ENCODE measurements at regions not wholly inside any gene's neighbourhood (a gene's known extent, or its start where the extent isn't known, plus 50 kb on each side); places are given as distances from the start of the nearest gene placed in this dataset.

- Histone ChIP-seq H3K27ac (no peak overlapping the region), H3K9me3 (ENCODE audit: low read depth) (no peaks in the 10 kb centered on the region), H3K79me2 (no peaks in the 10 kb centered on the region), H3K4me1 (ENCODE audit: insufficient read depth) (peaks cover 6% of the 10 kb centered on the region), H3K27me3 (no peaks in the 10 kb centered on the region), H4K20me1 (ENCODE audit: insufficient read depth, poor library complexity, severe bottlenecking) (no peaks in the 10 kb centered on the region), H3K4me3 (no peak overlapping the region), H2AFZ (no peak overlapping the region), H3K9me2 (replicated peaks; ENCODE audit: insufficient read depth) (no peaks in the 10 kb centered on the region), H3K36me3 (replicated peaks; ENCODE audit: insufficient read depth, low read depth) (no peaks in the 10 kb centered on the region), H3K4me2 (no peak overlapping the region)
- no peak for DNase-seq (ENCODE audit: low spot score)
- 95% methylated on average over 5 of the region's 5 CpGs for WGBS (ENCODE audit: low lambda C conversion rate, missing lambda C conversion rate)
- TF ChIP-seq EZH2phosphoT487 (IDR thresholded peaks at IDR 0.05; ENCODE audit: low read depth, severe bottlenecking, unreplicated experiment) (no peak), EZH2 (IDR thresholded peaks at IDR 0.05; ENCODE audit: borderline replicate concordance) (no peak), CTCF (IDR thresholded peaks at IDR 0.05; ENCODE audit: poor library complexity) (no peak)
Measured at GRCh38 chr6:14885498-14885897, 360.4 kb upstream of the JARID2 start.

GRCh38 chr6:14887181-14887580, 358.7 kb upstream of the JARID2 start:
- H3K9me2 ChIP-seq (replicated peaks; ENCODE audit: insufficient read depth), result no peaks in the 10 kb centered on the region
- no peak overlapping the region for H3K27ac ChIP-seq
- H2AFZ ChIP-seq, result no peak overlapping the region
- peaks cover 6% of the 10 kb centered on the region for H3K4me1 ChIP-seq (ENCODE audit: insufficient read depth)
- H3K36me3 ChIP-seq (replicated peaks; ENCODE audit: insufficient read depth, low read depth), result no peaks in the 10 kb centered on the region
- WGBS (ENCODE audit: low lambda C conversion rate, missing lambda C conversion rate), result 86% methylated on average over 3 of the region's 3 CpGs
- no peak for TF ChIP-seq CTCF (IDR thresholded peaks at IDR 0.05; ENCODE audit: poor library complexity)
- TF ChIP-seq EZH2phosphoT487 (IDR thresholded peaks at IDR 0.05; ENCODE audit: low read depth, severe bottlenecking, unreplicated experiment), result no peak
- TF ChIP-seq EZH2 (IDR thresholded peaks at IDR 0.05; ENCODE audit: borderline replicate concordance), result no peak
- no peaks in the 10 kb centered on the region for H3K27me3 ChIP-seq
- no peaks in the 10 kb centered on the region for H3K79me2 ChIP-seq
- no peak for DNase-seq (ENCODE audit: low spot score)
- no peaks in the 10 kb centered on the region for H4K20me1 ChIP-seq (ENCODE audit: insufficient read depth, poor library complexity, severe bottlenecking)
- H3K4me3 ChIP-seq, result no peak overlapping the region
- no peak overlapping the region for H3K4me2 ChIP-seq
- H3K9me3 ChIP-seq (ENCODE audit: low read depth), result no peaks in the 10 kb centered on the region

- no peak overlapping the region for H3K4me3 ChIP-seq
- H3K79me2 ChIP-seq, result no peaks in the 10 kb centered on the region
- no peaks in the 10 kb centered on the region for H3K36me3 ChIP-seq (replicated peaks; ENCODE audit: insufficient read depth, low read depth)
- no peaks in the 10 kb centered on the region for H3K27me3 ChIP-seq
- no peak overlapping the region for H2AFZ ChIP-seq
- no peaks in the 10 kb centered on the region for H3K9me3 ChIP-seq (ENCODE audit: low read depth)
- H3K4me1 ChIP-seq (ENCODE audit: insufficient read depth), result no peaks in the 10 kb centered on the region
- H3K4me2 ChIP-seq, result no peak overlapping the region
- H4K20me1 ChIP-seq (ENCODE audit: insufficient read depth, poor library complexity, severe bottlenecking), result no peaks in the 10 kb centered on the region
- H3K27ac ChIP-seq, result no peak overlapping the region
- no peak for TF ChIP-seq EZH2 (IDR thresholded peaks at IDR 0.05; ENCODE audit: borderline replicate concordance)
- TF ChIP-seq EZH2phosphoT487 (IDR thresholded peaks at IDR 0.05; ENCODE audit: low read depth, severe bottlenecking, unreplicated experiment), result no peak
- TF ChIP-seq CTCF (IDR thresholded peaks at IDR 0.05; ENCODE audit: poor library complexity), result no peak
- WGBS (ENCODE audit: low lambda C conversion rate, missing lambda C conversion rate), result 97% methylated on average over 5 of the region's 5 CpGs
- H3K9me2 ChIP-seq (replicated peaks; ENCODE audit: insufficient read depth), result no peaks in the 10 kb centered on the region
- DNase-seq (ENCODE audit: low spot score), result no peak
Measured at GRCh38 chr6:14887986-14888574, 357.8 kb upstream of the JARID2 start.
